HUES48 (cell line): ENCODE measurements at regions not wholly inside any gene's neighbourhood (a gene's known extent, or its start where the extent isn't known, plus 50 kb on each side); places are given as distances from the start of the nearest gene placed in this dataset.

ENCODE experiments used
- H3K27ac ChIP-seq: one replicate; pipeline ENCODE4 v1.7.0; 2013; ENCODE audit warnings: low read depth, low read length, inconsistent platforms
- H3K27me3 ChIP-seq: 2 replicates; pipeline ENCODE4 v1.6.1; 2013; ENCODE audit warnings: mild to moderate bottlenecking, low read length; ENCODE audit not compliant: control insufficient read depth, insufficient read depth
- H3K36me3 ChIP-seq: 2 replicates; pipeline ENCODE4 v1.6.1; 2013; ENCODE audit warnings: low read length; ENCODE audit not compliant: control insufficient read depth, insufficient read depth
- H3K4me1 ChIP-seq: 2 replicates; pipeline ENCODE4 v1.6.1; 2013; ENCODE audit warnings: mild to moderate bottlenecking, low read length; ENCODE audit not compliant: control insufficient read depth, insufficient read depth
- H3K4me3 ChIP-seq: 2 replicates; pipeline ENCODE4 v1.5.1; 2013; ENCODE audit warnings: mild to moderate bottlenecking, low read depth, low read length
- H3K9ac ChIP-seq: 2 replicates; pipeline ENCODE4 v1.6.1; 2013; ENCODE audit warnings: mild to moderate bottlenecking, low read depth, low read length, moderate library complexity
- H3K9me3 ChIP-seq: 2 replicates; pipeline ENCODE4 v1.6.1; 2013; ENCODE audit warnings: low read length; ENCODE audit not compliant: control insufficient read depth, insufficient read depth

DNA sequence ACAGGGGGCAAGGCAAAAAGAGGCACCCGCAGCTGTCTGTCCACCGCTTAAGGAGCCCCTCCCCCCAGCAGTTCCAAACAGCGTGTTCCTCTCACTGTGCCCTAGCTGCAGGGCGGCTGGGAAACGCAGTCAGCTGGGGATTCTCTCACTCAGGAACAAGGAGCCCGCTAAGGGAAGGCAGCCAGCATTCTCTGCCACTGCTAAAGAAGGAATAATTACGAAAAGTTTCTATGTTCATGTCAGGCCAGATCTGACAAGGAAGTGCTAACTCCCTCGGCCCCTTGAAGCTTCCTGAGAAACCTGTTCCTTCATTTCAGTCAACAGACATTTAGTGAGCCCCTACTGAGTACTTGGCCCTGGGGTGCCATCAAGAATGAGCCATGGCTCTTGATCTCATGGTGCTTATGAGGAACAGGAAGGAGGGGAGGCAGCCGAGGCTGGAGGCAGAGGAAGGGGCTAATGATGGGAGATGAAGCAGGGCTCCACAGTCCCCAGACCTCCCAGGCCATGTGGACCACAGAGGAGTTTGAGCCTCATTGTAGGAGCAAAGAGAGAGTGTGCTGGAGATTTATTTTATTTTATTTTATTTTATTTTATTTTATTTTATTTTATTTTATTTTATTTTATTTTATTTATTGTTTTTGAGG lies 101.7 kb upstream of the PMEPA1 start:
- Histone ChIP-seq H3K9ac (no peak overlapping the region), H3K36me3 (no peaks in the 10 kb centered on the region), H3K4me3 (no peak overlapping the region), H3K27ac (peak overlapping the region; percentile 16), H3K9me3 (no peaks in the 10 kb centered on the region), H3K4me1 (peaks cover 8% of the 10 kb centered on the region), H3K27me3 (no peaks in the 10 kb centered on the region)

DNA sequence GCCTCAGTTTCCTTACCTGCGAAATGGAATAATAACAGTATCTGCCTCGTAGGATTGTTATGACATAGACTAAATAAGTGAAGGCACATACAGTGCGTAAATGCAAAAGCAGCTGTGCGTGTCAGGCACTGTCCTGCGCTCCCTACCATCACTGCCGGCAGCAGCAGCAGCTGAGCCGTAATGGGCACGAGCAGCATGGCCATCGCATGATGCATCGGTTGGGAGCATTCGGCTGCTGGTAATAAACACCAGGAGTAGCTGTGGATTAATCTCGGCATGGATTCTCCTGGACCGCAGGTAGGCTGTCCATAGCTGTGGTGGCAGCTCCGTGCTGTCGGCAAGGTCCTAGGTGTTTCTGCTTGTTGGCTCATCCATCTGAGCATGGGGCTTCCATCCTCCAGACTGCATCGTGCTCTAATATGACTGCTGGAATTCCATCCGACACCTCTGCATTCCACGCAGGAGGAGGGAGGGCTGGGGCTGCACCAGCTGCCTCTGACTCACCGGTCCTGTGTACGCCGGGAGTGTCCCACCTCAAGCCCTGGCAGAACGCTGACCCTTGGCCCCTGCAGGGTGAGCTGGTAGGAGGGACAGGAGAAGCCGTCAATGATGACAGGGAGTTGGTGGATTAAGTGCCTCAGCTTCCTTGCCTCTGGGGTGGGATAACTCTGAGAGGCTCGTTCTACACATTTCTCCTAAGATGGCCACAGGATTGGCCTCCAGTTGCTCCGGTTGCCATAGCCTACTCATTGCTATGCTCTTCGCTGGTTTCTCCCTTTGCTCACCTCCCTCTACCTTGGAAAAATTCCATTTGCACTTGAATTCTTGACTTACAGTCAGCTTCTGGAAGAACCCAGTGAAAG lies 100.9 kb upstream of the PMEPA1 start:
- Histone ChIP-seq H3K4me3 (no peak overlapping the region), H3K36me3 (no peaks in the 10 kb centered on the region), H3K9me3 (no peaks in the 10 kb centered on the region), H3K4me1 (peaks cover 8% of the 10 kb centered on the region), H3K27ac (peak overlapping the region; percentile 16), H3K27me3 (no peaks in the 10 kb centered on the region), H3K9ac (no peak overlapping the region)

DNA sequence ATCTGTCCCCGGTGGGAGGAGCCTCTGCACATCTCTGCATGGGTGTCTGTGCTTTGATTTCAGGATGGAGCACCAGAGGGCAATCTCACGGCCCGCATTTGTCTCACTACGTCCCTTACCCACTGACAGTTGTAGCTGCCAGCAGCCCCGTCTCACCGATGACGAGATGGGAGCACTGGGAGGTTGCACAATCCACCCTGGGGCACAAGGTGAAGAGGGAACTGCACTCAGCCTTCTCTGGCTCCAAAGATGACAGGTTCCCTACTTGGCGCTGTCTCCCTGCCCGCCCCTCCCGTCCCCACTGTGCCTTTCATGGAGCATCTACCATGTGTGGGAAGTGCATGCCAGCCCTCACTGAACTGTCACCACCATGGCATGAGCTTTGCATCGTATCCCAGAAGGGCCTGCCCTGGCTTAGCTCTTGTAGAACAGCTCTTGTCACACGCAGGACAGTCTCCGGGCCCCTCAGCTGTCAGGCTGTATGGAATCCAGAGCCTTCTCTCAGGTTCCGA lies 99.9 kb upstream of the PMEPA1 start:
- no peaks in the 10 kb centered on the region for H3K9me3 ChIP-seq
- H3K27me3 ChIP-seq: no peaks in the 10 kb centered on the region
- no peak overlapping the region for H3K4me3 ChIP-seq
- no peaks in the 10 kb centered on the region for H3K36me3 ChIP-seq
- H3K27ac ChIP-seq: no peak overlapping the region
- H3K4me1 ChIP-seq: peaks cover 8% of the 10 kb centered on the region
- no peak overlapping the region for H3K9ac ChIP-seq

DNA sequence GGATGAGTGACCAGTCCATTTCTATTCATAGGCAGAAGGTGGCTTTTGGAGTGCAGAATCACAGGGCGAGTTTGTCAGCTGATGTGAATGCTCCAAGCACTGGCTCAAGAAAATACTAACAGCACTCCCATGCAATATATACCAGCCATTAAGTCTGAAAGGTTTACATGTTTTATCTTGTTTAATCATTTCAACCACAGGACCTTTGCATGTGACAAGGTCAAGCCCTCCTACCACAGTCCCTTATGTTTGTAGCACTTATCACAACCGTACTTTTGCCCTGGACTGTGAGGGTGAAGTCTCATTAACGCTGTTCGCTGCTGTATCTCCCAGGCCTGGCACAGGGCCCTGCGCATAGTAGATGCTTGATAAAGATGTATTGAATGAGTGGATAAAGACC lies 99.3 kb upstream of the PMEPA1 start:
- H3K4me1 ChIP-seq: peaks cover 8% of the 10 kb centered on the region
- H3K36me3 ChIP-seq: no peaks in the 10 kb centered on the region
- H3K4me3 ChIP-seq: no peak overlapping the region
- H3K9ac ChIP-seq: no peak overlapping the region
- no peaks in the 10 kb centered on the region for H3K27me3 ChIP-seq
- no peak overlapping the region for H3K27ac ChIP-seq
- no peaks in the 10 kb centered on the region for H3K9me3 ChIP-seq

DNA sequence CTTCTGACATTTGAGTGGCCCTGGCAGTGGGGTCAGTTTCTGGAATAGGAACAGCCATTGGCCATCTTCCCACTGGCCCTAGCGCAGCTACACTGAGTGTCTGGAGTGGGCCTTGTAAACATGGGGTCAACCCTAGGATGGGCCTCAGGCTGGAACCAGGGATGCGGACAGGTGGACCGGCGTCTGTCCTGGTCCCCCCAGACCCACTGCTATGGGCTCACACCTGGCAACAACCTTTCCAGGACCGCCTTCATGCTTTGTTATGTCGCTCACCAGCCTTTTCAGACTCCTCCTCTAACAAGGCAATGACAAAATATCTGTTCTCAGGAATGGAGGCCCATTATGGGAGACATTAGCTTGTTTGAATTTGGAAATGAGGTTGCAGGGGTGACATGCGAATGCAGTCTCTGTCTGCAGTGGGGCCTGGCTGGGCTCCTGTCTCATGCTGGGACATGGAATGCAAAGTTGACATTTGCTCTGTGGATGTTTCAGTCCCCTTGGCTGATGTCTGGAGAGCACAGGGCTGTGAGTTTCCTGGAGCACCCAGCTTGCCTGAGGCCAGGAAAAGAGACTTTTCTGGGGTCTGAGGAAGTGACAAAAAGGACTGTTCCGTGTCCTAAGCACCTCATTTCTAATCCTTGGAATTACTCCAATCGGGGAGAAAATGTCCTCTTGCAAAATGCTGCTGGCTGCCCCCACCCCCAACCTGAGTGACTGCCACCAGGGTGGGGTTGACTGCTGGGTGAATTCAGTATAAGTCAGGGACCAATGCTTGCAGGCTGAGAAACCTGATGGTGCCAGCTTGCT lies 98.7 kb upstream of the PMEPA1 start:
- H3K36me3 ChIP-seq: no peaks in the 10 kb centered on the region
- no peak overlapping the region for H3K9ac ChIP-seq
- H3K27me3 ChIP-seq: no peaks in the 10 kb centered on the region
- no peak overlapping the region for H3K27ac ChIP-seq
- H3K4me3 ChIP-seq: no peak overlapping the region
- peaks cover 8% of the 10 kb centered on the region for H3K4me1 ChIP-seq
- H3K9me3 ChIP-seq: no peaks in the 10 kb centered on the region

DNA sequence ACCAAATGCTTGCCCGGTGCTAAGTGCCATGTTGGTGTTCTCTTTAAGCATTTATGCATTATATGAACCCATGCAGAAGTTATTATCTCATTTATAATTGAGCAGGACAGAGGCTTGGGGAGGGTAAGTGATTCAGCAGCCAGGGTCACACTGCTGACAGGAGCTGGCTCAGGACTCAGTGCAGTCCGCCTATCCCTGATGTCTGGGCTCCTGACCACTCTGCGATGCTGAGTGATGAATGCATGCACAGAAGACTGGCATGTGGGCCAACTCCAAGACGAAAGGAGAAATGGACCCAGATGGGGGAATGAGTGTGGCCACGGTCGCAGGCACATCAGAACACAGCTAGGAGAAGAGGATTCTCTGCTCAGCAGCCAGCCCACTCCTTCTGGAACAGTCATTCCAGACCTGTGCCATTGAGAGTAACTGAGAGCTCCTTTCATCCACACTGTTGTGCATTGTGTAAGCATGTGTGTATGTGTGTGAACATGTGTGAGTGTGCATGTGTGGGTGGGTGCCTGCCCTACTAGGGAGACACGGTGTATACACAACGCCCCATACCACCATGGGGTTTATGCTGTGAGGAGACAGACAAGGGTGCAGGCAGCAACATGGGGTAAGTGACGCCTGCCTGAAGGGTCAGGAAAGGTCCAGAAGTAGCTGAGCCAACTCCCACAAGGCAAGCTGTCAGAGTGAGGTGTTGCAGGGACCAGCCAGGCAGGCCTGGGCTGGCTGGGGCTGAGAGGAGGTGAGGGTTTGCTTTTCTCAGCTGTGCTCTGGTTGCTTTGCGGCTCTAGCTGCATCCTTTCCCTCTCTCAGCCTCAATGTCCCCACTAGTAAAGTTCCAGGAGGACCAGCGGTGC lies 97.8 kb upstream of the PMEPA1 start:
- peaks cover 8% of the 10 kb centered on the region for H3K4me1 ChIP-seq
- no peak overlapping the region for H3K9ac ChIP-seq
- H3K27ac ChIP-seq: no peak overlapping the region
- no peaks in the 10 kb centered on the region for H3K27me3 ChIP-seq
- H3K36me3 ChIP-seq: no peaks in the 10 kb centered on the region
- H3K4me3 ChIP-seq: no peak overlapping the region
- no peaks in the 10 kb centered on the region for H3K9me3 ChIP-seq

DNA sequence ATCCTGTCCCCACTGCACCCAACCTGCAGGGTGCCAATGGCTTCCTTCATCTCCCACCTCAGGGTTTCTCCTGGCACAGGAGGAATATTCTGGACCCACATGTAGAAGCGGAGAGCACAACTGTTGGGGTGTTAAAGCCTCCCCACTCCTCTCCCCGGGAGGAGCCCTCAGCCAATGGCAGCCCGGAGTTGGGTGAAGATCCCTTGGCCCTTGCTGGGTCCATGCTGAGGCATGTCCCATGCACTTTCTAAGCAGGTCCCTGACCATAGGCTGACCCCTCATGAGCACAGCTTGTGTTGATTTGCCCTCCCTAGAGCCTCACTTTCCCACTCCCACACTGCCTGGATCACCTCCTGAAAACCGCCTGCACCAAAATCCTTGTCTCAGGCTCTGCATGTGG lies 97.2 kb upstream of the PMEPA1 start:
- H3K4me1 ChIP-seq: peaks cover 8% of the 10 kb centered on the region
- H3K36me3 ChIP-seq: no peaks in the 10 kb centered on the region
- no peak overlapping the region for H3K27ac ChIP-seq
- no peaks in the 10 kb centered on the region for H3K9me3 ChIP-seq
- no peak overlapping the region for H3K4me3 ChIP-seq
- H3K27me3 ChIP-seq: no peaks in the 10 kb centered on the region
- no peak overlapping the region for H3K9ac ChIP-seq

DNA sequence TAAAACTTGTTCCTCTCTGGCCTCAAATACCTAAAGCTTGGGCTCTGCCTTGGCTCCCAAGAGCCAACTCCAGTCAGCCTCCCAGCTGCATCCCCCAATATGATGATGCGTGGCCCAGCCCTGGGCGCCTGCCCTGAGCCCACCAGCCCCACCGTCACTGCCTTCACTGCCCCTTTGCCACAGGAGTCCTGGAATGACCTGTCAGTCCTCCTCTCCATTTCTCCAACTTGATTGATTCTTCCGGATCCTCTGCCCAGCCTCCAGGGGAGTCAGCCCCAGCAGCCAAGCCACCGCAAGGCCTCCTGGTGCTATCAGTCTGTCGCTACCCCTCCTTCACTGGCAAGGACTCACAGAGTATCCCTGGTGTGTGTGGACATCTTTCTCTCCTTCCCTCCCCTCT lies 96.7 kb upstream of the PMEPA1 start:
- H3K4me3 ChIP-seq: no peak overlapping the region

DNA sequence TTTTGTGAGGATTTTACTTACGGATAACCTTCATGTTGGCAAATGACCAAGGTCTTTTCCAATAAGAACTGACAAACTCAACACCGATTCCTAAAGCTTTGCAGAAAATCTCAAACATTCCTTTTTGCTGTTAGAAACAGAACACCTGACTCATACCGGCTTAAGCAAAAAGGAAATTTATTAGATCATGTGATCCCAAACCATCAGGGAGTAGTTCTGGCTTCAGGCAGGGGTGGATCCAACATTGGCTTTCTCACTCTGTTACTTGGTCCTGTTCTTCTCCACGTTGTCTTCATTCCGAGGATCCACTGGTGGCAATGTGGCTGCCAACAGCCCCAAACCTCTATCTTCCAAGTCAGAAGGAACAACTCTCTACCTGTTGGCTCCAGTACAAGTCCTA lies 95.9 kb upstream of the PMEPA1 start:
- H3K27me3 ChIP-seq: no peaks in the 10 kb centered on the region
- no peak overlapping the region for H3K4me3 ChIP-seq
- H3K9me3 ChIP-seq: no peaks in the 10 kb centered on the region
- no peaks in the 10 kb centered on the region for H3K36me3 ChIP-seq
- H3K4me1 ChIP-seq: no peaks in the 10 kb centered on the region
- no peak overlapping the region for H3K27ac ChIP-seq
- no peak overlapping the region for H3K9ac ChIP-seq

More for the DNA sequence above, 96.7 kb upstream of the PMEPA1 start:
- Histone ChIP-seq H3K9me3 (no peaks in the 10 kb centered on the region), H3K27ac (no peak overlapping the region), H3K9ac (no peak overlapping the region), H3K27me3 (no peaks in the 10 kb centered on the region), H3K36me3 (no peaks in the 10 kb centered on the region), H3K4me1 (peaks cover 6% of the 10 kb centered on the region)

DNA sequence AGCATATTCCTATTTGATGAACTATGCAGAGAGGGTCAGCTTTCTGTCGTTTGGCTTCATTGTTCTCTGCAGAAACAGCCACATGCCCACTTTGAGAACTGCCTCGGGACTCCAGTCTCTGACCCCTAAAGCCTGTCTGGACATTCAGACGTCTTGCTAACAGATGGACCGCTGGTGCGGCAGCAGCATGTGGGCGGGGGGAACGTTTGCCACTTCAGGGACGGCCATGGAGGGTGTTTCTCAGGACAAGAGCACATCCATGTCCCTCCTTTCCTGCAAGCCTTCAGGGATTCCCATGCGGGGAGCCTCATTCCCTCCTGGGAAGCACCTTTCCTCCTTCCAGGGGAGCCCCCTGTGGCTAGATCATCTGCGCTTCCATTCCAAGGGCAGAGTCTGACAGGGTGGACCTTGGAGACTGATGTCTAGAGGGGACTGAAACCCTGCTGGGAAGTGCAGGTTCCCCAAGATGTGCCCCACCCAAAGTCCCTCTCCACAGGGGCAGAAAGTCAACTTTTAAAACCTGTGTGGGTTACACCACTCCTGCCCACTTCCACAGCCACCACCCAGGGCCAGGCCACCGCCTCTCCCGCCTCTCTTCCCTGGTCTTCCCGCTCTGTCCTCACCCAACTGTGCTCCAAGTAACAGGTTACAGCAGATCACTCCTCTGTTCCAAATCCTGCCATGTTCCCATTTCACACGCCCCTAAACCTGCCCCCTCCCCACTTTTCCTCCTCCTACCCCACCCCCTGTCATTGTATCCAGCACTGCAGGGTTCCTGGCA lies 94.8 kb upstream of the PMEPA1 start:
- H3K4me1 ChIP-seq: no peaks in the 10 kb centered on the region
- no peak overlapping the region for H3K9ac ChIP-seq
- no peaks in the 10 kb centered on the region for H3K36me3 ChIP-seq
- no peaks in the 10 kb centered on the region for H3K27me3 ChIP-seq
- H3K9me3 ChIP-seq: no peaks in the 10 kb centered on the region
- H3K27ac ChIP-seq: no peak overlapping the region
- H3K4me3 ChIP-seq: no peak overlapping the region
